HG03469 (cell line): ENCODE measurements at regions not wholly inside any gene's neighbourhood (a gene's known extent, or its start where the extent isn't known, plus 50 kb on each side); places are given as distances from the start of the nearest gene placed in this dataset.

ENCODE experiments used
- ATAC-seq: cut with Tn5 transposase; IDR thresholded peaks from one replicate; pipeline ENCODE4 v1.9.1; 2021; ENCODE audit warnings: mild to moderate bottlenecking, moderate library complexity, moderate number of reproducible peaks; ENCODE audit not compliant: unreplicated experiment

GRCh38 chr12:98243190-98243589, 272.2 kb upstream of the TMPO start:
- ATAC-seq: no peak

- no peak for ATAC-seq
These were observed 271.3 kb upstream of the TMPO start for GRCh38 chr12:98244136-98244535.

DNA sequence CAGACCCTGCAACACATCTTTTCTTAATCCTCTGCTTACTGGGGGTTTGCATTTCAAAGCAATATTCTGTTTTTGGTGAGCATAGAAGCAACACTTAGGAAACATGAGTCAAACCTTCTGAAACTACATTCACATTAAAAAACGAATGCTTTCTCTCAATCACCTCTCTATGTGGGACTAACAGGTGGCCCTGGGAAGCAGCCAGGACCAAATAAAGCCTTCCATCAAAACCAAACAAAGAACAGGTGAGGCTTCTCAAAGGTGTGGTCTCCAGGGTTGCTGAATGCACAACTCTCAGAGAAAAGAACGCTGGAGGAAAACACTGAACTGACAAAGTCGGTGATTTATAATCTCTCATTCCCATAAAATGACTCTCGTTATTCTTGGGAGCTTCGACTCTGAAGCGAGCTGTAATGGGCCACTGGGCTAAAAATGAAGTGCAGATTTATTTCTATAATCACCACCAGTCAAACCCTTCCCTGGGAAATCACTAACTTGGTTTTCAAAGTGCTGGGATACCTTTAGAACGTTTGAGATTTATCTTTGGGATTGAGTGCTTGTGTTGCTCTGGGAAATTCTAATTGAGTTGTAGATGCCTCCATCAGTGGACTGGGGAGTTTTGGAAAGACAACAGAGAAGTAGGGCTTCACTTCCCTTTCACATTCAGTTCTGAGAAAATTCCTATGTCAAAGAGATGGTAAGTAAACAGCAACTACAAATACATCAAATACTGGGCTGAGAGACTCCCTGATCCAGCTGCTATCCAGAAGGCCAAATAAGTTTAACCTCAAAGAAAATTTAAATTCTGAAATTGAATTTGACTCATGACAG, 262.0 kb upstream of the TMPO start:
- ATAC-seq: no peak

DNA sequence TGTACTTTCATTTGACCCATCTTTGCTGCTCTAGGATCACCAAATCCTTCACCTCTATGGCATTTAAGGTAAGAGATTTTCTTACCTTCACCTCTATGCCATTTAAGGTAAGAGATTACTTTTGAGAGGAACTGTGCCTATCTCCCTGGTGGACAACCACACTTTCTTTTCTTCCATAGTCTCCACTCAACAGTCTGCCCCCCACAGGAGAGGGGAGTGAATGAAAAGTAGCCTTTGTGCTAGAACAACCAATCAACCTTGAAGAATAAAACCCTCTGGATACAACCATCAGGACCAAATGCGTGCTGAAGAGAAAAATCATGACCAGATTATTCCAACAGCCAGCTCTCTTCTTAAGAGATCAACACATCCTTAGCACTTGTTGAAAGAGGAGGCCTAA, 258.6 kb upstream of the TMPO start:
- no peak for ATAC-seq

DNA sequence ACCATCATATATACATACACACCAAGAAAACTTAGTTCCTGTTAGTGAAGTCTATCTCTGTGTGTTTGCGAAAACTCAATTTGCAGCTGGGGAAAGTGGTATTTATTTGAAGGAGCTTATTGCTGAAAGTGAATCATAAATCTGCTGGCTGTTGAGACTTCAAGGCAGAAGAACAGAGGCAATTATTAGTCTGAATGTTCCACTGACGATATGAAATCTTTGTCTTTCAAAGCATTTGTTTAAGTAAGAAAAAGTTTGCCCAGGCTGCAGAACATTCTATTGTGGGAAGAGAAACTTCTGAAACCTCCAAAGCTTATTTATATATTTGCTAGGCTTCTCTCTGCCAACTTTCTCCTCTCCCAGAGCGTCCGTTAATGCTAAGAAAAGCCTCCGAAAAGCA, 255.7 kb upstream of the TMPO start:
- ATAC-seq: no peak

- no peak for ATAC-seq
These were observed 255.1 kb upstream of the TMPO start for GRCh38 chr12:98260276-98260675.

DNA sequence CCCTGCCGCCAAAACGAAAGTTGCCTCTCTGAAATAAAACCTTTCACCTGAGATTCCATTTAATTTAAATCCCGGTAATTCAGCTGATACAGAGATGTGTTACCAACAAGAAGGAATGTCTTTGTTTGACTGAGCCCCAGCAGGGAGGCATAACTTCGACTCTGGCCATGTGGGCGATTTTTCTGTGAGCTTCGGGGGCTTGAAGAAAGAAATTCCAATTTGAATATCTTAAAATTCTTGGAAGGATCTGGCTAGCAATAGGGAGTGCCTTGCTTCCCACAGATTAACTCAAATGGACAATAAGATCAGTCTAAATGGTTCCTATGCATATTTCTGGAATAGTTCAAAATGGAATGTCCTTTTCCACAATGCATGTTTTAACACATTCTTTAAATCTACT, 252.5 kb upstream of the TMPO start:
- no peak for ATAC-seq

GRCh38 chr12:98274430-98275130, 240.8 kb upstream of the TMPO start:
- ATAC-seq: peak; percentile 97

GRCh38 chr12:98275131-98275475, 240.3 kb upstream of the TMPO start:
- peak; percentile 20 for ATAC-seq

GRCh38 chr12:98280152-98280551, 235.2 kb upstream of the TMPO start:
- no peak for ATAC-seq

DNA sequence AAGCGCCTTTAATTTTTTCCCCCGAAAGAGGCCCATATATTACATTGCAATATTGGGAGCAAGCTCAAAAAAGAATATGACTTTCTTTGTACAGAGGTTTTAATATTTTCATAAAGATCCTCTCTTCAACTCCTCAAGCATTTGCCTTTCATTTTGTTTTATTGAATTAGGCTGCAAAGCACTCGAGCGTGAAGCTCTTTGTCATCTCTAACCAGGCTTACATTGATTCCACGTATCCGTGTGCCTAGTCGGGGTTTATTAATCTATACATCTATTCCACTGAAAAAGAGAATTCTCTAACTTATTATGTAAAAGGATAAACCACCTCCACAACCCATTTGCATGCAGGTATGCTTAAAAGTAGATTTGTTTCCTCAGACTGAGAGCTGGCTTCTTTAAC, 234.8 kb upstream of the TMPO start:
- ATAC-seq: no peak

- ATAC-seq: no peak
These were observed 223.6 kb upstream of the TMPO start for GRCh38 chr12:98291828-98292227.

- no peak for ATAC-seq
These were observed 221.2 kb upstream of the TMPO start for GRCh38 chr12:98294051-98294805.

DNA sequence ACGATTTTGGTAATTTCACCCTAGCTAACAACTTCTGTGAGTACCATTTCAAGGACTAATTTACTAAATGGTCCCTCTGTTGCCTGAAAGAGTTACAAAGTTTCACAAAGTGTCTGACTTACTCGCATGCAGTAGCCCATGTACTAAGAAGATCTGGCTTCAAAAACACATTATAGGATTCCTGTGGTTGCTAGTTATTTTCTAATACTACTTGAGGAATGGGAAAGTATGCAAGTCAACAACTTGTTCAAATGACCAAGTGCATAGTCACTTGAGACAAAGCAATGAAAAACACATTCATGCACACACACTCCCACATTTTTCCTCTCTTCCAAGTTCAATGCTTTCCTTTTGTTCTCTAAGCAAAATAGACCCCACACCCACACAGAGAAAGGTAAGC, 219.7 kb upstream of the TMPO start:
- no peak for ATAC-seq

DNA sequence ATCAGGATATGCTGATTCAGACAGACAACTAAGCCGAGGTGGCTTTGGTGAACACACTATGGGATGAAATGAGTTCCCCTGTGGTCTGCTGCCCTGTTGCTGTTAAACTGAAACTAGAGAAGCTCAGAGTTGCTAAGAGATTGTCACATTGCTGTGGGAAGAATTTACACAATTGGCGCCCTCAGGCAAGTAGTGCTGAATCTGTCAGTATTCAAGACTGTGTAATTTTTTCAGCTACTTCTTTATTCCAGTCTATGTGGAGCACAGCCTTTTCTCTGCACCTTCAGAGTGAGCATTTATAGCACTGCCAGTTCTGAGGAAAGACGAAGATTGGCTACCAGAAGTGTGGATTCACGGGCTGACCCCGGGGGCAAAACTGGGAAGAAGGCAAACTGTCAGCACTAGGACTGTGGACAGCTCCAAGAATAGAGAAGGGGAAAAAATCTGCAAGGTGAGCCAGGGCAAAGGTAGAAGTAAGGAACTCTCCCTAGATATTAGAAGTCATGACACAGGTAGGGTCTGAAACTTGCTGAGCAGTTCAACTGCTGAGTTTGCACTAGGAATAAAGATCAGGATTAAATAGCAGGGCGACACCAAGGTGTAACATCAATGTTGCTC, 218.8 kb upstream of the TMPO start:
- ATAC-seq: no peak

- ATAC-seq: no peak
These were observed 217.9 kb upstream of the TMPO start for GRCh38 chr12:98297538-98297937.

DNA sequence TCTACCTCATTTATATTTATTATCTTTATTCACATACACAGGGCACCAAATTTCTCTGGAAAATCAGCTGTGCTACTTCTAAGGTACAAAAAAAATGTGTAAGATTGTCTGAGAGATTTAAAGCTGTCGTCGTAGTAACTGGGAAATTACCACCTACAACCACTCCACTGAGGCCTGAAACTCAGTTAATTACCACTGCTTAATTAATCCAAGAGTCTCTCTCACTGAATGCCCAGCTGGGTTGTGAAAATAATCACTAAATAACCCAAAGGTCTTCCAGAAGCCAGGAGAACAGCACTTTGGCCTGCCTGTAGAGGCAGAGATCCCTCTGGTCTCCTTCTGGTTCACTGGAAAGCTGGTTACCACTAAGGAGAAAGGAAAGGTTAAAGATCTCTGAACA, 207.2 kb upstream of the TMPO start:
- ATAC-seq: no peak

DNA sequence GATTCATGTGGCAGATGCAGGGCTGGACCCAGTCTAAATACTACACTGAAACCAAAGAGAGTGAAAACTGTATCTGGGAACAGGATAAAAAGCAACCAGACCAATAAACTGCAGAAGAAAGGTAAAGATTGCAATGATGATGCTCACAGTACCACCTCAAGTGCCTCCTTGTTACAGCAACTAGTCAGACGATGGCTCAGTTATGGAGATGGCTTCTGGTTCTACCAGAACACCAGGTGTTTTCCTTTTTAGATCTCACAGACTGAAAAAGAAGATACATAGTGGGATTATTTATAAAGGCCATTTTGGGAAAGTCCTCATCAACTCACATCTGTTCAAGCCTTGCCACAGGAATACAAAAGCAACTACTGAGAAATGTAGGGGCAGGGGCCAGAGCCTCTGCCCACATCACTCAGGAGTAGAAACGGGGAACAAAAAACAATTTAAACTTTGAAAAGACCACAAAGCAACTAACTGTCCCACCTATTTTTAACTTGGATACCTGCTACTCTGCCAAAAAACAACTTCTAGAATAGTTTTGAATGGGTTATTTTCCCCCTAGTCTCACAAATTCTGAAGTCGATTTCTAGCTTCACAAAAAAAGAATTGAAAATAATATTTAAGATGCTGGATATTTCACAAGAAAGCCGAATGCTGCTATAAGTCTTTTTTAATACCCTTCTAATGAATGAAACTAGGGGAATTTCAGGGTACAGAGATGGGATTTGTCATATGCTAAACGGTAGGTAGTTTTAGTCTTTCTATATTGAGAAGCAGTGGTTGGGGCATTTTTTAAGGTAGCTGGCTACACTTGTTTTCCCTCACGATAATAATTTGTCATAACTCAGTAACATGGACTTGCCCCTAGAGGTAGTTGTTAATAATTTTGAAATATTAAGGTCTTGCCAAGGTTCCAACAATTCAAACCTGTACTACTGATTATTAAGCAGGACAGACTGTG, 197.2 kb upstream of the TMPO start:
- ATAC-seq: no peak

- ATAC-seq: no peak
These were observed 195.5 kb upstream of the TMPO start for GRCh38 chr12:98319716-98320425.

- no peak for ATAC-seq
These were observed 190.4 kb upstream of the TMPO start for GRCh38 chr12:98325003-98325402.
